Keratinocyte (primary cell): ENCODE measurements at regions not wholly inside any gene's neighbourhood (a gene's known extent, or its start where the extent isn't known, plus 50 kb on each side); places are given as distances from the start of the nearest gene placed in this dataset.

ENCODE experiments used
- DNase-seq: peaks from one replicate; pipeline ENCODE4 v3.0.0-alpha.2; 2011; ENCODE audit warnings: low read depth, missing footprints, low spot score
- FAIRE-seq: peaks from 2 replicates; lab custom pipeline; 2011; peaks lifted over from hg19 to GRCh38; lab: Jason Lieb, UNC
- H2AFZ ChIP-seq: 2 replicates; pipeline ENCODE4 v1.6.0; 2012; ENCODE audit warnings: low read length, control low read depth, inconsistent platforms; ENCODE audit not compliant: control insufficient read depth
- H3K27ac ChIP-seq: 2 replicates; pipeline ENCODE4 v1.5.1; 2011; ENCODE audit warnings: low read length; ENCODE audit not compliant: control insufficient read depth, insufficient read depth
- H3K27me3 ChIP-seq: 3 replicates; pipeline ENCODE4 v1.6.0; 2011; ENCODE audit warnings: low read length; ENCODE audit not compliant: control insufficient read depth, insufficient read depth; ENCODE audit errors: extremely low read depth
- H3K36me3 ChIP-seq, 2 experiments: 2 replicates in 1 of 2; 3 replicates in 1 of 2; pipeline ENCODE4 v1.5.1; 2011; ENCODE audit warnings: low read length in 2 of 2, mild to moderate bottlenecking in 1 of 2; ENCODE audit not compliant: control insufficient read depth in 2 of 2, insufficient read depth in 2 of 2; ENCODE audit errors: extremely low read depth in 1 of 2
- H3K4me1 ChIP-seq: 3 replicates; pipeline ENCODE4 v1.5.1; 2011; ENCODE audit warnings: low read length; ENCODE audit not compliant: control insufficient read depth, insufficient read depth; ENCODE audit errors: extremely low read depth
- H3K4me2 ChIP-seq: 3 replicates; pipeline ENCODE4 v1.6.0; 2011; ENCODE audit warnings: low read depth, low read length; ENCODE audit not compliant: control insufficient read depth, insufficient read depth; ENCODE audit errors: extremely low read depth
- H3K4me3 ChIP-seq, 3 experiments: fragments of 200-600 bp in 1 of 3; sonication (generic) in 1 of 3; 2 replicates in 2 of 3; 3 replicates in 1 of 3; pipeline ENCODE4 v1.5.1; 2011 to 2016; ENCODE audit warnings: low read length in 3 of 3, mild to moderate bottlenecking in 3 of 3, control low read depth in 2 of 3, inconsistent platforms in 1 of 3, low read depth in 1 of 3, mixed read lengths in 1 of 3, mixed run types in 1 of 3, moderate library complexity in 1 of 3; ENCODE audit not compliant: control insufficient read depth in 2 of 3, insufficient read depth in 2 of 3; ENCODE audit errors: extremely low read depth in 1 of 3
- H3K79me2 ChIP-seq: 2 replicates; pipeline ENCODE4 v1.6.0; 2012; ENCODE audit warnings: low read length; ENCODE audit not compliant: control insufficient read depth, insufficient read depth
- H3K9ac ChIP-seq: 3 replicates; pipeline ENCODE4 v1.6.0; 2011; ENCODE audit warnings: low read length; ENCODE audit not compliant: control insufficient read depth, insufficient read depth; ENCODE audit errors: extremely low read depth
- H3K9me1 ChIP-seq: 3 replicates; pipeline ENCODE4 v1.6.0; 2011; ENCODE audit warnings: low read length; ENCODE audit not compliant: control insufficient read depth, insufficient read depth; ENCODE audit errors: extremely low read depth
- H3K9me3 ChIP-seq: 2 replicates; pipeline ENCODE4 v1.5.1; 2012; ENCODE audit warnings: low read depth, low read length; ENCODE audit not compliant: control insufficient read depth
- H4K20me1 ChIP-seq: 3 replicates; pipeline ENCODE4 v1.6.0; 2011; ENCODE audit warnings: low read length; ENCODE audit not compliant: control insufficient read depth, insufficient read depth; ENCODE audit errors: extremely low read depth
- CTCF ChIP-seq, 3 experiments: IDR thresholded peaks in 1 of 3; conservative IDR thresholded peaks in 1 of 3; optimal IDR thresholded peaks in 1 of 3; 2 replicates in 2 of 3; 3 replicates in 1 of 3; pipeline versions ENCODE3 to v1.5.1; 2011; ENCODE audit warnings: low read length in 3 of 3, mild to moderate bottlenecking in 3 of 3, moderate library complexity in 2 of 3, control low read depth in 1 of 3, inconsistent platforms in 1 of 3; ENCODE audit not compliant: insufficient read depth in 2 of 3; ENCODE audit errors: extremely low read depth in 1 of 3
- EZH2 ChIP-seq: IDR thresholded peaks from one replicate; pipeline ENCODE4 v1.6.1; 2012; ENCODE audit warnings: inconsistent platforms, mild to moderate bottlenecking, low read length, moderate library complexity
- dilution Hi-C: fragments of 300-500 bp; cut with MboI; formaldehyde crosslinking; loops from one replicate; pipeline ENCODE4 v1.7.0; 2020; ENCODE audit warnings: low sequenced_read_pairs; ENCODE audit not compliant: extremely low pct_ligation_motif_present

GRCh38 chr5:74040065-74040551, 414.1 kb downstream of the ARHGEF28 start:
- TF ChIP-seq EZH2 (no peak), CTCF (optimal IDR thresholded peaks at IDR 0.05 in 1 of 3, IDR thresholded peaks at IDR 0.05 in 1 of 3, conservative IDR thresholded peaks at IDR 0.05 in 1 of 3; ENCODE audit: extremely low read depth in 1 of 3, insufficient read depth in 2 of 3, low read length in 3 of 3) (no peak)
- H2AFZ ChIP-seq = no peak overlapping the region
- FAIRE-seq (peak; percentile 90), DNase-seq (no peak)
- H3K9me1 ChIP-seq = no peaks in the 10 kb centered on the region
- H3K36me3 ChIP-seq = no peaks in the 10 kb centered on the region
- H3K4me1 ChIP-seq = peaks cover 54% of the 10 kb centered on the region
- H4K20me1 ChIP-seq = no peaks in the 10 kb centered on the region
- H3K79me2 ChIP-seq = no peaks in the 10 kb centered on the region
- peak overlapping the region; percentile 50 for H3K4me2 ChIP-seq
- H3K27ac ChIP-seq = peak overlapping the region; percentile 39
- no peak overlapping the region for H3K9ac ChIP-seq
- dilution Hi-C loops = no loop called here
- no peaks in the 10 kb centered on the region for H3K27me3 ChIP-seq
- H3K4me3 ChIP-seq = no peak overlapping the region
- no peaks in the 10 kb centered on the region for H3K9me3 ChIP-seq

GRCh38 chr5:74037321-74037720, 411.3 kb downstream of the ARHGEF28 start:
- Histone ChIP-seq H3K36me3 (no peaks in the 10 kb centered on the region), H3K27ac (no peak overlapping the region), H3K4me3 (no peak overlapping the region), H2AFZ (no peak overlapping the region), H3K9ac (no peak overlapping the region), H3K79me2 (no peaks in the 10 kb centered on the region), H3K4me1 (peaks cover 64% of the 10 kb centered on the region), H3K9me1 (no peaks in the 10 kb centered on the region), H3K27me3 (no peaks in the 10 kb centered on the region), H3K9me3 (no peaks in the 10 kb centered on the region), H4K20me1 (no peaks in the 10 kb centered on the region), H3K4me2 (no peak overlapping the region)
- FAIRE-seq = no peak
- dilution Hi-C loops = no loop called here
- TF ChIP-seq CTCF (optimal IDR thresholded peaks at IDR 0.05 in 1 of 3, IDR thresholded peaks at IDR 0.05 in 1 of 3, conservative IDR thresholded peaks at IDR 0.05 in 1 of 3; ENCODE audit: extremely low read depth in 1 of 3, insufficient read depth in 2 of 3, low read length in 3 of 3) = no peak
- TF ChIP-seq EZH2 = no peak
- no peak for DNase-seq
